ENCODE measurements at regions not wholly inside any gene's neighbourhood (a gene's known extent, or its start where the extent isn't known, plus 50 kb on each side); places are given as distances from the start of the nearest gene placed in this dataset.

- TF ChIP-seq POLR2AphosphoS5 (IDR thresholded peaks at IDR 0.05) (no peak), CTCF (IDR thresholded peaks at IDR 0.05) (no peak)
These were observed 109.5 kb upstream of the ZNF267 start for GRCh38 chr16:31764103-31764502.
